Ishikawa (cell line): ENCODE measurements at regions not wholly inside any gene's neighbourhood (a gene's known extent, or its start where the extent isn't known, plus 50 kb on each side); places are given as distances from the start of the nearest gene placed in this dataset.

Source experiments
- CEBPB ChIP-seq: IDR thresholded peaks from 2 replicates; pipeline ENCODE4 v1.6.1; 2012
- CREB1 ChIP-seq: IDR thresholded peaks from 2 replicates; pipeline ENCODE4 v1.6.1; 2012; ENCODE audit warnings: low read depth
- EGR1 ChIP-seq: IDR thresholded peaks from 2 replicates; pipeline ENCODE4 v1.6.1; 2012
- EP300 ChIP-seq: IDR thresholded peaks from 2 replicates; pipeline ENCODE4 v1.6.1; 2012; ENCODE audit warnings: borderline replicate concordance
- FOXM1 ChIP-seq: IDR thresholded peaks from 2 replicates; pipeline ENCODE4 v1.6.1; 2012; ENCODE audit warnings: low read depth, borderline replicate concordance
- NFIC ChIP-seq: IDR thresholded peaks from 2 replicates; pipeline ENCODE4 v1.6.1; 2012
- RAD21 ChIP-seq: IDR thresholded peaks from 2 replicates; pipeline ENCODE4 v1.6.1; 2012; ENCODE audit warnings: low read depth
- TAF1 ChIP-seq: IDR thresholded peaks from 2 replicates; pipeline ENCODE4 v1.6.1; 2012; ENCODE audit warnings: low read depth, mild to moderate bottlenecking
- TCF12 ChIP-seq: IDR thresholded peaks from 2 replicates; pipeline ENCODE4 v1.6.1; 2012; ENCODE audit warnings: low read depth
- TEAD4 ChIP-seq: IDR thresholded peaks from 2 replicates; pipeline ENCODE4 v1.6.1; 2012
- USF1 ChIP-seq: IDR thresholded peaks from 2 replicates; pipeline ENCODE4 v1.6.1; 2012
- YY1 ChIP-seq: IDR thresholded peaks from 2 replicates; pipeline ENCODE4 v1.6.1; 2012; ENCODE audit warnings: low read depth
- ZBTB7A ChIP-seq: IDR thresholded peaks from 2 replicates; pipeline ENCODE4 v1.6.1; 2012; ENCODE audit warnings: low read depth
- TF ChIP-seq, protein P1 (sequence below): IDR thresholded peaks from 2 replicates; pipeline ENCODE4 v1.6.1; 2012; ENCODE audit warnings: low read depth, mild to moderate bottlenecking
- TF ChIP-seq, protein P2 (sequence below): IDR thresholded peaks from 2 replicates; pipeline ENCODE4 v1.6.1; 2012

DNA sequence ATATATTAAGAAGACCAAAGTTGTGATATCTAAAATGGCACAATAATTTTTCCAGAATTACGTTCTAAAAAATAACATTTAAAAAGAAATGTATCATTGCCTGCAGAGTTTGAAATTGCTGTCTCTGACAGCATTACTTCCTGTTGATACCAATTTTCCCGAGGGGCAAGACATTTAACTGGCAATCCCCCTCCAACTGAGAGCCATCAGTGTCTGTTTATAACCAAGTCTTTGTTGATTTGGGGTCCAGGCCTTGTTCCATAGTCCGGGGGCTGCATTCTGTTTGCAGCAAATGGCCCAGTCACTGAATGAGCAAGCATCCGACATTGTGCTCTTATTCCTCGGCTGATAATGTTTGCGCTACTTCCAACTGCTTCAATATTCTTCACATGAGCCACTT is 231.5 kb downstream of the NAF1 start:
- TF ChIP-seq CEBPB = no peak
- no peak for TF ChIP-seq TEAD4
- no peak for TF ChIP-seq USF1
- TF ChIP-seq RAD21 = no peak

DNA sequence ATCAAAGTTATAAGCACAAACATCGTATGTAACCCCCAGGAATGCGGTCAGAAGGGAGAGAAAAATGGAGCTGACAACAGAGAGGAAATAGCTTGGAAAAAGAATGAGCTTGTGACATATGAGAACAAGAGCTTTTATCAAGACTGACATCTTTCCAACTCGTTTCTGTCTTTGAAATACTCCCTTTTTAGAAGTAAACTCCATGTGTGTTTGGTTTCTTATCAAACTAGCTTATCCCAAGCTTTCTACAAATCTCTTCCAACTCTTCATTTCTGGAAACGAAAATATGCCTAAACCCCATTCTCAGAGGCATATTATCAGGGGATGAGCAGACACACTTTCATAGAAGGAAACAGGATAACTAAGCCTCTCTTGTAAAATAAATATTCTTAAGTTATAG is 235.4 kb downstream of the NAF1 start:
- TF ChIP-seq CREB1 (no peak), RAD21 (no peak), EP300 (no peak), YY1 (no peak), ZBTB7A (no peak), CEBPB (no peak), NFIC (no peak), TEAD4 (no peak), FOXM1 (no peak), EGR1 (no peak)
- TF ChIP-seq, protein P1, sequence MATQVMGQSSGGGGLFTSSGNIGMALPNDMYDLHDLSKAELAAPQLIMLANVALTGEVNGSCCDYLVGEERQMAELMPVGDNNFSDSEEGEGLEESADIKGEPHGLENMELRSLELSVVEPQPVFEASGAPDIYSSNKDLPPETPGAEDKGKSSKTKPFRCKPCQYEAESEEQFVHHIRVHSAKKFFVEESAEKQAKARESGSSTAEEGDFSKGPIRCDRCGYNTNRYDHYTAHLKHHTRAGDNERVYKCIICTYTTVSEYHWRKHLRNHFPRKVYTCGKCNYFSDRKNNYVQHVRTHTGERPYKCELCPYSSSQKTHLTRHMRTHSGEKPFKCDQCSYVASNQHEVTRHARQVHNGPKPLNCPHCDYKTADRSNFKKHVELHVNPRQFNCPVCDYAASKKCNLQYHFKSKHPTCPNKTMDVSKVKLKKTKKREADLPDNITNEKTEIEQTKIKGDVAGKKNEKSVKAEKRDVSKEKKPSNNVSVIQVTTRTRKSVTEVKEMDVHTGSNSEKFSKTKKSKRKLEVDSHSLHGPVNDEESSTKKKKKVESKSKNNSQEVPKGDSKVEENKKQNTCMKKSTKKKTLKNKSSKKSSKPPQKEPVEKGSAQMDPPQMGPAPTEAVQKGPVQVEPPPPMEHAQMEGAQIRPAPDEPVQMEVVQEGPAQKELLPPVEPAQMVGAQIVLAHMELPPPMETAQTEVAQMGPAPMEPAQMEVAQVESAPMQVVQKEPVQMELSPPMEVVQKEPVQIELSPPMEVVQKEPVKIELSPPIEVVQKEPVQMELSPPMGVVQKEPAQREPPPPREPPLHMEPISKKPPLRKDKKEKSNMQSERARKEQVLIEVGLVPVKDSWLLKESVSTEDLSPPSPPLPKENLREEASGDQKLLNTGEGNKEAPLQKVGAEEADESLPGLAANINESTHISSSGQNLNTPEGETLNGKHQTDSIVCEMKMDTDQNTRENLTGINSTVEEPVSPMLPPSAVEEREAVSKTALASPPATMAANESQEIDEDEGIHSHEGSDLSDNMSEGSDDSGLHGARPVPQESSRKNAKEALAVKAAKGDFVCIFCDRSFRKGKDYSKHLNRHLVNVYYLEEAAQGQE = no peak

- TF ChIP-seq, protein P1 = no peak
- TF ChIP-seq EGR1 = no peak
- TF ChIP-seq TCF12 = no peak
- no peak for TF ChIP-seq FOXM1
- TF ChIP-seq EP300 = no peak
- no peak for TF ChIP-seq RAD21
- no peak for TF ChIP-seq CEBPB
- TF ChIP-seq, protein P2, sequence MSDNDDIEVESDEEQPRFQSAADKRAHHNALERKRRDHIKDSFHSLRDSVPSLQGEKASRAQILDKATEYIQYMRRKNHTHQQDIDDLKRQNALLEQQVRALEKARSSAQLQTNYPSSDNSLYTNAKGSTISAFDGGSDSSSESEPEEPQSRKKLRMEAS = no peak
- TF ChIP-seq USF1 = no peak
- TF ChIP-seq CREB1 = no peak
- TF ChIP-seq ZBTB7A = no peak
- TF ChIP-seq YY1 = no peak
- no peak for TF ChIP-seq NFIC
Observed at GRCh38 chr4:162921178-162921785, 245.4 kb downstream of the NAF1 start.

GRCh38 chr4:162920649-162921048 is 246.0 kb downstream of the NAF1 start:
- TF ChIP-seq, protein P1 = no peak
- TF ChIP-seq TCF12 = no peak
- TF ChIP-seq ZBTB7A = no peak

DNA sequence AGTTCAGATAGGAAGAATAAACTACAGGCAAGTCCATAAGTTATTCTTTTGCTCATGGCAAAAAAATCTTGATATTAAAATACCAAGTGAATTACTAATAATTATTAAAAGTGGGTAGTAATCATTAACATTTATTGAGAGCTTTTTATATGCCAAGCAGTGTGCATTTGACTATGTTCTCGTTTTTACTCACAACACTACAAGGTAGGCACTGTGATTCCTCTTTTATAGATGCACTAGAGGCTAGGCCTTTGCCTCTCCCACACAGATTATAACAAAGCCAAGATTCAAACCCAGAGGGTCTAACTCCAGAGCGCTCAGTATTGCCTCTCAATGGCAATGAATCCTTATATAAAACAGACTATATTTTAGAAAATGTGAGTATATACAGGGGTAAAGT is 254.2 kb downstream of the NAF1 start:
- TF ChIP-seq TCF12 = no peak
- no peak for TF ChIP-seq NFIC
- no peak for TF ChIP-seq RAD21
- no peak for TF ChIP-seq TAF1
- no peak for TF ChIP-seq TEAD4
- no peak for TF ChIP-seq CEBPB
- no peak for TF ChIP-seq EP300
- no peak for TF ChIP-seq CREB1
- TF ChIP-seq EGR1 = no peak

DNA sequence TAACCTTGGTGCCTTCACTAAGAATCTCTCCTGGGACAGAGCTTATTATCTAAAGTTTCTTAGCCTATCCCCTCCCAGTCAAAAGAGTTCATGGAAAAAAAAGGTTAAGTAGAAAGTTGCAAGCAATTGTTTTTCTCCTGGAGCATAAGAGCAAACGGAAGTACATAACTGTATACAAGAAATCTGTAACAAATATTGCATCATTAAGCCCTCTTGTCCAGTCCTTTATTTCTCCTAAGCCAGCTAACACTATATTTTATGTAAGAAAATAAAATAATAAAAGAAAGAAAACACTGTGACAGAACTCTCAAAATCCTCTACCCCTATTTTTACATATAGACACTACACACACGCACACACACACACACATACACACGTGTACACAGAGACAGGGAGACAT is 255.3 kb downstream of the NAF1 start:
- TF ChIP-seq USF1 (no peak), TCF12 (no peak), RAD21 (no peak), NFIC (no peak), FOXM1 (no peak), TEAD4 (no peak), EP300 (no peak), TAF1 (no peak), CREB1 (no peak), YY1 (no peak)
- TF ChIP-seq, protein P1 = no peak
